ENCODE measurements at regions not wholly inside any gene's neighbourhood (a gene's known extent, or its start where the extent isn't known, plus 50 kb on each side); places are given as distances from the start of the nearest gene placed in this dataset.

DNA sequence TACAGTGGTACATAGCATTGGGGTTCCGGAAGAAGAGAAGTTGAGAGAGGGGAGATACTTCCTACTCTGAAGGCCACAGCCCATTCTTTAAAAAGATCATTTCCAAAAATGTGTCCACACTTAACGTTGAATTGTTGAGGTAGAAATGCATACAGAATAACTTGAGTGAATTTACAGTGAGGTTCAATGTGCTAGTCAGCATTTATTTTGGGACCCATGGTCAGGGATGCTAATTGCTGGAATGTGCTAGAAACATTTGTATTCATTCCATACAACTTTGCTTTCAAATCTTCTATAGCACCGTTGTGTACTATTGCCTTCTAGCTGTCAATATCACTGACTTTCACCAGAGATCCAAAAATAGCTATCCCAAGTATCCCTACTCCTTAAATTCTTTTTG, 325.9 kb downstream of the SATB2 start:
- TF ChIP-seq, protein P1, sequence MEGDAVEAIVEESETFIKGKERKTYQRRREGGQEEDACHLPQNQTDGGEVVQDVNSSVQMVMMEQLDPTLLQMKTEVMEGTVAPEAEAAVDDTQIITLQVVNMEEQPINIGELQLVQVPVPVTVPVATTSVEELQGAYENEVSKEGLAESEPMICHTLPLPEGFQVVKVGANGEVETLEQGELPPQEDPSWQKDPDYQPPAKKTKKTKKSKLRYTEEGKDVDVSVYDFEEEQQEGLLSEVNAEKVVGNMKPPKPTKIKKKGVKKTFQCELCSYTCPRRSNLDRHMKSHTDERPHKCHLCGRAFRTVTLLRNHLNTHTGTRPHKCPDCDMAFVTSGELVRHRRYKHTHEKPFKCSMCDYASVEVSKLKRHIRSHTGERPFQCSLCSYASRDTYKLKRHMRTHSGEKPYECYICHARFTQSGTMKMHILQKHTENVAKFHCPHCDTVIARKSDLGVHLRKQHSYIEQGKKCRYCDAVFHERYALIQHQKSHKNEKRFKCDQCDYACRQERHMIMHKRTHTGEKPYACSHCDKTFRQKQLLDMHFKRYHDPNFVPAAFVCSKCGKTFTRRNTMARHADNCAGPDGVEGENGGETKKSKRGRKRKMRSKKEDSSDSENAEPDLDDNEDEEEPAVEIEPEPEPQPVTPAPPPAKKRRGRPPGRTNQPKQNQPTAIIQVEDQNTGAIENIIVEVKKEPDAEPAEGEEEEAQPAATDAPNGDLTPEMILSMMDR (IDR thresholded peaks at IDR 0.05): no peak
- no peak for TF ChIP-seq POLR2A (IDR thresholded peaks at IDR 0.05)
